ENCODE measurements at regions not wholly inside any gene's neighbourhood (a gene's known extent, or its start where the extent isn't known, plus 50 kb on each side); places are given as distances from the start of the nearest gene placed in this dataset.

DNA sequence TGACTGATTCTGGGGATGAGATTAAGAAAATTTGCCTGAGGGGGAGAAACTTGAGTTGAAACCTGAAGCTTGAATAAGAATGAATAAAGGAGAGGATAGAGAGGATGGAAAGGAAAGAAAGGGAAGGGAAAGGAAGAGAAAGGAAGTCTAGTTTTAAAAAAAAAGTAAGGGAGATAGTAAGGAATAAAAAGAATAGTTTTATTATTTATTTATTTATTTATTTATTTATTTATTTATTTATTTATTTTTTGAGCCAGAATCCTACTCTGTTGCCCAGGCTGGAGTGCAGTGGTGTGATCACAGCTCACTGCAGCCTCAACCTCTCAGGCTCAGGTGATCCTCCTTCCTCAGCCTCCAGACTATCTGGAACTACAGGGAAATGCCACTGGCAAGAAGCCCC is 62.0 kb upstream of the NAF1 start:
- no peak overlapping the region for H3K27ac Mint-ChIP-seq
- H3K27me3 Mint-ChIP-seq: peaks cover 4% of the 10 kb centered on the region
- H3K36me3 Mint-ChIP-seq (ENCODE audit: low read depth): no peaks in the 10 kb centered on the region
- H3K4me3 Mint-ChIP-seq: no peak overlapping the region
- peaks cover 6% of the 10 kb centered on the region for H3K9me3 Mint-ChIP-seq
- no peaks in the 10 kb centered on the region for H3K4me1 Mint-ChIP-seq
- ATAC-seq (replicated peaks): no peak

DNA sequence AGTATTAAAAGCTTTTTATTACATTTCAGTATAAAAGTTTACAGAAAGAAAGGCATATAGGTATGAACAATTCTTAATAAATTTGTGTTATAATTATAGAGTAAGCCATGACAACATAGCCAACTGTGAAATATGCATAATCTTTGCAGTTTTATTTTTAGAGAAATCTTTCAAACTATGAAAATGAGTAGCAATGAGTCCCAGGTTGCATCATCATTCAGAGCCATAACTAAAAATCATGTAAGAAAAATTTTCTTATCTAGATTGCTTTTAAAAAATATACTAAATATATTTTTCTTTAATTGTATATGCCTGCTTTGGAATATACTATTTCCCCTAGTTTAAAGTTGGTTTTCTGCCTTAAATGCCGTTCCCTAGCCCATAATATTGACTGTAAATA is 54.8 kb upstream of the NAF1 start:
- no peaks in the 10 kb centered on the region for H3K9me3 Mint-ChIP-seq
- no peak overlapping the region for H3K4me3 Mint-ChIP-seq
- H3K36me3 Mint-ChIP-seq (ENCODE audit: low read depth): no peaks in the 10 kb centered on the region
- peaks cover 13% of the 10 kb centered on the region for H3K27me3 Mint-ChIP-seq
- ATAC-seq (replicated peaks): no peak
- H3K4me1 Mint-ChIP-seq: no peaks in the 10 kb centered on the region
- H3K27ac Mint-ChIP-seq: no peak overlapping the region

DNA sequence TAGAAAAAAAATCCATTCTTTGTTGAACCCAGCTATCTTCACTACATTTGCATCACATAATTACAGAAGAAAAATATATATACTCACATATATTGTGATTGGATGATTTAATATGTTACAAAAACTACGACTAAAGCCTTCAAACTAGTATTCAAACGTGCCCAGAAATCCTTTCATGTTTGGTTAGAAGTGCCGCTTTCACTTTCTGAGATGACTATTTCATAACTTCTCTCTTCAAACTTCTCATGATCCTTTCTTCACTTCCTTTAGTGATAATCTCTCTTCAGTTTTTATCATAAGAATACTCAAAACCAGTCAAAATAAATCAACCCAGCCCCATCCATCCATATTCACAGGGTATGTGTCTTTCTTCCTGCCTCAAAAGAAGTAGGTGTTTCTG is 50.8 kb upstream of the NAF1 start:
- no peaks in the 10 kb centered on the region for H3K9me3 Mint-ChIP-seq
- H3K4me1 Mint-ChIP-seq: no peaks in the 10 kb centered on the region
- no peak for ATAC-seq (replicated peaks)

More for the DNA sequence above, 50.8 kb upstream of the NAF1 start:
- H3K36me3 Mint-ChIP-seq (ENCODE audit: low read depth): no peaks in the 10 kb centered on the region
- no peak overlapping the region for H3K27ac Mint-ChIP-seq
- no peak overlapping the region for H3K4me3 Mint-ChIP-seq
- peaks cover 17% of the 10 kb centered on the region for H3K27me3 Mint-ChIP-seq
